ENCODE measurements at regions not wholly inside any gene's neighbourhood (a gene's known extent, or its start where the extent isn't known, plus 50 kb on each side); places are given as distances from the start of the nearest gene placed in this dataset.
"Not testable (repeated sequence)": the region's sequence is repeated elsewhere in the genome, so short reads cannot be mapped to it uniquely, and the experiment has no call there.

DNA sequence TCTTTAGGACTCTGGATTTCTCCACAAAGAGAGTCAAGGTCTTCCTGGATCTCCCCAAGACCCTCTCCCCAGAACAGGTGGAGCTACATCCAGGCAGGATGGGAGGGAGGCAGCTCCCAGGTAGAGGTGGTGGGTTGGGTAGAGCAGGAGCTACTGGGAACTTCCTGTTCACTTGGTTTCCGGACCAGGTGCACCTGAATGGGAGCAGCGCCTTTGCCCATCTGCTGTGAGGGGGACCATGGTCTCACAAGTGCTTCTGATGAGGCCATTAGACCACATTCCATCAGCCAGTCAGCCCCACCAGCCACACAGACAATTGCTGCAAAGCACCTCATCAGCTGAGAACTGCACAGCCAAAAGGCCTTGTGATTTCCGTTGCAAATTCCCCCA is 188.8 kb downstream of the MATN1 start:
- no peak for DNase-seq (ENCODE audit: low read depth in 3 of 3, low spot score in 2 of 3)

GRCh38 chr1:30533796-30534550 is 189.4 kb downstream of the MATN1 start:
- no peak for DNase-seq (ENCODE audit: low read depth in 3 of 3, low spot score in 2 of 3)

DNA sequence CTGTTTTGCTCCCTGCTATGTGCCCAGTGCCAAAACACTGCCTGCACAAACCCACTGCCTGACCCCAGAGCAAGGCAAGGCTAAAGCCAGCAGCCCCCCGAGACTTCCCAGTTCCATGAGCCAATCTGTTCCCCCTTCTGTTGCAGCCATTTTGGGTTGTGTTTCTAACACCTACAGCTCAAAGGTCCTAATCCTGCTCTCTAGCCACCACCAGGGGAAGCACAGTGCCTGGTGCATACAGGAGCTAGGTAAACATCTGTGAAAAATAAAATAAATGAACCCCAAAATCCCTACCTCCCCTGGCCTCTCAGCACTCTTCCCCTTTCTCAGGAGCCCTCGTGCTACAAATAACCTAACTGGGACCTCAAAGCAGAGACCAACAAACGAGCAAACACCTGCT is 190.2 kb downstream of the MATN1 start:
- no peak for DNase-seq (ENCODE audit: low read depth in 3 of 3, low spot score in 2 of 3)

GRCh38 chr1:30532621-30533020 is 190.8 kb downstream of the MATN1 start:
- DNase-seq (ENCODE audit: low read depth in 3 of 3, low spot score in 2 of 3), result no peak

GRCh38 chr1:30527511-30528140 is 195.8 kb downstream of the MATN1 start:
- DNase-seq (ENCODE audit: low read depth in 3 of 3, low spot score in 2 of 3), result no peak

DNA sequence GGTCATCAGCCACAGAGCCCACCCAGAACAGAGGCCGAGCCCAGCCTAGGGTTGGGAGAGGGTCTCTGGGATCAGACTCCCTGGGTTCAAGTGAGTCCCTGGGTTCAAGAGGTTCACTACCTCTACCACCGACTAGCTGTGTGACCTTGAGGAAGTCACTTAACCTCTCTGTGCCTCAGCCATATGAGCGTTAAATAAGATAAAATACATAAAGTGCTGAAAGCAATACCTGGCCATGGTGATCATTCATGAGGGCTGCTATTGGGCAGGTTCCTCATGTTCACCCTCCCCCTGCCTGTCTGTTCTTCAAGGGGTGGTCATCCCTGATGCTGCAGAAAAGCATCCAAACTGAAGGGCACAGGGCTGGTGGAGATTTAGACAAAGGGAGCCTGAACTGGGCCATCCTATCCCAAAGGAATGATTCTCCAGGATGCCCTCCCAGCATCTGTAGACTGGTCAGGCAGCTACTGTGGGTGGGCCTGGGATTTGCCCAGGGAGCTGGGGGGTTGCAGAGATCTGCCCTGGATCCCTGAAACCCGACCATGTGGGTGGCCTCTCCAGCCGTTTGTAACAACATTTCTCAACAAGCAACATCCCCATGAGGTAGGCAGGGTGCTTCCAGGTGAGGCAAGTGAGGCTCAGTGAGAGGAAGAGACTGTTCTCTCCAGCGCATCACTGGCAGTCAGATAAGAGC is 196.6 kb downstream of the MATN1 start:
- no peak for DNase-seq (ENCODE audit: low read depth in 3 of 3, low spot score in 2 of 3)

DNA sequence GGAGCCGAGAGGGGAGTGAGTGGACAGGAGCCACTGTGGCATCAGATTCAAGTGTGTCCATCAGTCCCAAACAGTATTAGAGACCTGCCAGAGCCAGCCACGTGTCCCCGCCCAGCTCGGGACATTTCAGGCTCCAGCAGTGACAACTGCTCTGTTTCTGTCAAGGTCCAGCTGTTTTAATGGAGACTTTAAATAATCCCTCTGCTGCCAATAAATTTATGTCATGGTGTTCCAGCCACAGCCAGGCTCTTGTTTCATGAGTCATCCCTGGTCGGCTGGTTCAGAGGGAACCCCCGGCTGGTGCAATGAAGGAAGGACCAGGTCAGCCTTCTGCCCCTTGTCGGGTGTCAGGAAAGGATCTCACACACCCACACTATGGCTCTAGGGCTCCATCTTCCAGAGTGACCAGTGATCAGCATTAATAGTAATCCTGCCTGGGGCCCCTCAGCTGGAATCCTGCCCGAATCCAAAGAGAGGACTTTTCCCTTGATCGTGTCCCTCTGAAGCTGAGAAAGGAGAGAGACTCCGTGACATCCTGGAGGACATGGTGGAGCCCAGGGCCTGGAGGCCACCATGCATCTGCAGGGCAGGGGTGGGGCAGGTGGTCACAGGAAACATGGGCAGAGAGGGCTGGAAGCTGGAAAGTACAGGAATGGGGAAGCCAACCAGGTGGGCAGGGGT is 197.3 kb downstream of the MATN1 start:
- DNase-seq (ENCODE audit: low read depth in 3 of 3, low spot score in 2 of 3), result peak; percentile 60 to 79 (median 75)

GRCh38 chr1:30525631-30525970 is 197.8 kb downstream of the MATN1 start:
- peak in 1 of 3 donors; percentile 10 for DNase-seq (ENCODE audit: low read depth in 3 of 3, low spot score in 2 of 3)

DNA sequence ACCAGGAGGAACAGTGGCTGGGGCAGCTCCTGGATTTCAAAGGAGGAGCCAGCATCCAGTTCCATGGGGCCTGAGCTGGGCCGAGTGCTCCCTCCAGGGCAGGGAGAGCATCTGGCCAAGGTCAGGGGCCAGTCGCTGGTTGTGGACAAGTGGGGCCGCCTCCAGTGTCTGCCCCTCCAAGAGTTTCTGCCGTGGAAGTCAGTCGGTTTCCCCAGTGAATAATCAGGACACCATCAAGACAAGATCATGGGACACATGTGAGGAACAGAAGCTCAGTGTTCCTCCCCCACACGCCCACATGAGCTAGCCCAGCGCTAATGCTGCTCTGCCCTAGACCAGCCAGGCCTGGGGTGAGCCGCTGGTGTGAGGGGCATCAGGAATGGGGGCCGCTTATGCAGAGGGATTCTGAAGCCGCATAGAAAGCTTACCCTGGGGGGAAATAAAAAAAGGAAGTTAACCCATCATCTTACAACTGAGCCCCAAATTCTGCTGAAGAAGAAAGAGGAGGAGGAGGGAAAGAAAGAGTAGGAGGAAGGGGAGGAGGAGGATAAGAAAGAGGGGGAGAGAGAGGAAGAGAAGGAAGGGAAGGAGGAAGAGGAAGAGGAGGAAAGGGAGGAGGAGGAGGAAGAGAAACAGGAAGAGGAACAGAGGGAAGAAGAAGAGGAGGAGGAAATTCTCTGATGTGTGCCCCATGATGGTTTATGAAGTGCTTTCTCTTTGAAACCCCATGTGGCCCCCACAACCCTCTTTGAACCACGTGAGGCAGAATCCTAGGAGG is 198.4 kb downstream of the MATN1 start:
- no peak for DNase-seq (ENCODE audit: low read depth in 3 of 3, low spot score in 2 of 3)

GRCh38 chr1:30524025-30524555 is 199.3 kb downstream of the MATN1 start:
- not testable (repeated sequence) for DNase-seq (ENCODE audit: low read depth in 3 of 3, low spot score in 2 of 3)

GRCh38 chr1:30523055-30524020 is 200.0 kb downstream of the MATN1 start:
- no peak for DNase-seq (ENCODE audit: low read depth in 3 of 3, low spot score in 2 of 3)

DNA sequence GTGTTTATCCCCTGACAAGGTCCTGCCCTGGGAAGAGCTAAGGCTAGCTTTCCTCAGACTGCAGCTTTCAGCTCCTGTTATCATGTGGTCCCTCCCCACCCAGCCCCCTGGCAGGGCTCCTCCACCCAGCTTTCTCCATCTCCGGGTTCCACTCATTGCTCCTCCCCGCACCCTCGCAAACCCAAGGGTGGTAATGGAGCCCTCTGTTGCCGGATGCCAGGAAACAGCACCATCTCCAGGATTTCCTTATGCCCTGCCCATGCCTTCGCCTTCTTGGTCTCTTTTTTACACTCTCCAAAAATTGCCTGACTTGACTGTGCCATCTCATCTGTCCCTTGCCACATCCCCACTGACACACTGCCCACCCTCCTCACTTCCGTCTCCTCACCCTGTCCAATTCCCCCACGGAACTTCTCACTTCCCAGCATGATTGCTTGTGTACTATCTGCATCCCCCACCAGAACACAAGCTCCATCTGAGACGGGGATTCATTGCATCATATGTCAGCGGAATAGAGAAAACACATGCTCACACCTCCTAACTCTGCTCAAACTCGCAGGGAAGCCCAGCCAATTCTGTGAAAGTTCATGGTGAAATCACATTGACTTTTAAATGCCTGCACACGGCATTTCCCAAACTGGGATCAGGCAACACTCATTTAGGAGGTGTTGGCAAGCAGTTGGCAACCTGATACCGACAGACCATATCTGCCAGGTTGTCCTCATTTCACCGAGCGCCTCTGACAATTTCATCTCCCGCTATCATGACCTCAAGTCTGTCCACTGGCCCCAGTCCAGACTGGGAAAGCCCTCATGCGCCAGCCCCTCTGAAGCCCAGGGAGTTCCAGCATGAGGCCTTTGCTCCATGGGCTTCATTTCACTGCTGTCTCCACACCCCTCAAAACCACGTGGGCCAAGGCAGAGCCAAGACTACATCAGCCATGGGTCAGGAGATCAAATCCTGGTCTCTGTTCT is 201.1 kb downstream of the MATN1 start:
- DNase-seq (ENCODE audit: low read depth in 3 of 3, low spot score in 2 of 3), result no peak

GRCh38 chr1:30521261-30521865 is 202.0 kb downstream of the MATN1 start:
- no peak for DNase-seq (ENCODE audit: low read depth in 3 of 3, low spot score in 2 of 3)

GRCh38 chr1:30520476-30520875 is 202.9 kb downstream of the MATN1 start:
- no peak for DNase-seq (ENCODE audit: low read depth in 3 of 3, low spot score in 2 of 3)

DNA sequence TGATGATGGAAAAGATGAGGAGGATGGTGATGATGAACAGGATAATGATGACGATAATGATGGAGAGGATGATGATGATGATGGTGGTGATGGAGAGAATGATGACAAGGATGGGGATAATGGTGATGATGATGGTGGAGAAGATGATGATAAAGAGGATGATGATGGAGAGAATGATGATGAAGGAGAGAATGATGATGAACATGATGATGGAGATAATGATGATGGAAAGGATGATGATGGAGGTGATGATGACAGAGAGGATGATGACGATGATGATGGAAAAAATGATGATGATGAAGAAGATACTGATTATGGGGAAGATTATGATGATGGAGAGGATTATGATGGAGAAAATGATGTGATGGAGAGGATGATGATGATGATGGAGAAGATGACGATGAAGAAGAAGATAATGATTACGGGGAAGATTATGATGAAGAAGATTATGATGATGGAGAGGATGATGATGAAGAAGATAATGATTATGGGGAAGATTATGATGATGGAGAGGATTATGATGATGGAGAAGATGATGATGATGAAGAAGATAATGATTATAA is 204.1 kb downstream of the MATN1 start:
- DNase-seq (ENCODE audit: low read depth in 3 of 3, low spot score in 2 of 3), result no peak

DNA sequence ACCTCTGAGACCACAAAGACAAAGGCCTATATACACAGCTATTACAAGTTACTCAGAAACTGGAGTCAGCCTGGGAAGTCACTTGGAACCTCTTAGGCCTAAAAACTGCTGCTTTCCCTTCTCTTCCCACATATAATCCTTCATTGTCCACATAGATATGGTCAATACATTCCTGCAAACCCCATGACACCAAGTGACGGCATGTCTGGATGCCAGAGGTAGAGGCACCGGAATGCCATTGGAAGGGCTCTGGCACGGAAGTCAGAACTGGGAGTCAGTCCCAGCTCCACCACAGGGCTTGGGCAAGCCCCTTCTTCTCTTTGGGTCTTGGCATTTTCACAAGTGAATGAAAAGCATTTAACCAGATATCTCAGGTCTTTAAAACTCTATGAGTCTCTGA is 204.7 kb downstream of the MATN1 start:
- DNase-seq (ENCODE audit: low read depth in 3 of 3, low spot score in 2 of 3), result no peak

GRCh38 chr1:30518186-30518585 is 205.2 kb downstream of the MATN1 start:
- DNase-seq (ENCODE audit: low read depth in 3 of 3, low spot score in 2 of 3), result no peak
